NCI-H2227 (cell line): ENCODE measurements at regions not wholly inside any gene's neighbourhood (a gene's known extent, or its start where the extent isn't known, plus 50 kb on each side); places are given as distances from the start of the nearest gene placed in this dataset.

ENCODE experiments used
- DNase-seq: peaks from one replicate; lab custom pipeline; 2025; ENCODE audit not compliant: unreplicated experiment; lab: John Stamatoyannopoulos, UW

DNA sequence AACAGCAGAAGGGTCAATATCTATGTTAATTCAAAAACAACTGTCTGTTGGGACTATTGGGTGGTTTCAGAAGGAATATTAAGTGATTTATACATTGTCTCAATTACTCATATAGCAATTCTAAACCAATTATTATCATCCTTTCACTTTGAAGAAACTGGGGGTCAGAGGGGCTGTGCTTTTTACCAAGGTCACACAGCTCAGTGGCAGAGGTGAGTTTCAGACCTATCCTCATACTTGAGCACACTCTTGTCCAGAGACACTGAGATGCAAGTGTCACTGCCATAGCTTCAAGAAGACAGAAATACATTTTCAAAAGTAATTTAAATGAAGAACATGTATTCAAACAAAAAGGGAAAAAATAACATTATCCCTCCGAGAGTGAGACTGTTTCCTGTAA is 195.3 kb downstream of the ARL4A start:
- DNase-seq: no peak

DNA sequence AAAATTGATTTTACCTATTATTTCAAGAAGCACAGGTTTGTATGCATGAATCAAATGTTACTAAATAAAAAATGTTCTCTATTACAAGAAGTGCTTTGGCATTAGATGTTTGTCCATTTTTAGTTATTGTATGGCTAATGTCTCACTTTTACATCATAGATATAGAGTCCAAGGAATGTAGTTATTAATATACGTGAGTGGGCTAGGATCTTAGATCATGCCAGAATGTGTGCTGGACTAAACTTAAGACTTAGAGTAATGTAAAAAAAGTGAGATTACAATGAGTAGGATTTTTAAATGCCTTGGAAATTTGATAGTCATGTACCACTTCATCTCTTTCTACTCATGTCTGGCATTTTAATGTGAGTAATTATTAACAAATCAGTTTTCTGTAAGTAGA is 196.6 kb downstream of the ARL4A start:
- DNase-seq: no peak

- no peak for DNase-seq
These were observed 197.5 kb downstream of the ARL4A start for GRCh38 chr7:12884856-12885440.

DNA sequence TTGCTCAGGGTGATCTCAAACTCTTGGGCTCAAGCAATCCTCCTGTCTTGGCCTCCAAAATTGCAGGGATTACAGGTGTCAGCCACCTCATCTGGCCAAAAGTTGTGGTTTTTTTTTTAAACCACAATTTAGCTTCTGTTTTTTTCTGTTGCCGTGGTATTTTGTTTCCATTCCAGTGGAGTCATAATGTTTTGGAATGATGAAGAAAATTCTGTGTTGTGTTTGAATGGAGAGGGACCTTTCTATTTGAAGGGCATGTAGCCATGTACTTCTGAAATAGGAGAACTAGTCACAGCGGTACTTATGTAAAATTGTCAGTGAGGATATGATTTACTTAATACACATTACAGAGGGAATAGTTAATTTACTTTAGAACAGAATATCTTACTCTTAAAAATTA is 201.3 kb downstream of the ARL4A start:
- no peak for DNase-seq

DNA sequence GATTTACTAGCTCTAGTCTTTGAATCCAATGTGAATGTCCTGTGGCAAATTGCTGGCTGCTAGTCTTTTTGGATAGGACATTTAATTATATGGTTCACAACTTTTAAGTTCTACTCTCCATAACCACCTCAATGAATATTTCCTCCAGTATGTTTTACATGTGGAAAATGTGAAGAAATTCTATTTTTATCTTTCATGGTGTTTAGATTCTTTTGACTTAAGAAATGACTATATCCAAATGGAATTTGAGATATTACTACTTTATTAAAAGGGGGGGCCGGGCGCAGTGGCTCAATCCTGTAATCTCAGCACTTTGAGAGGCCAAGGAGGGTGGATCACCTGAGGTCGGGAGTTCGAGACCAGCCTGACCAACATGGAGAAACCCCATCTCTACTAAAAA is 202.0 kb downstream of the ARL4A start:
- no peak for DNase-seq

GRCh38 chr7:12890586-12890985 is 203.2 kb downstream of the ARL4A start:
- no peak for DNase-seq

- DNase-seq: no peak
These were observed 205.9 kb downstream of the ARL4A start for GRCh38 chr7:12893292-12893691.

GRCh38 chr7:12895296-12895695 is 207.9 kb downstream of the ARL4A start:
- DNase-seq: no peak

GRCh38 chr7:12896316-12896715 is 208.9 kb downstream of the ARL4A start:
- no peak for DNase-seq

- no peak for DNase-seq
These were observed 210.6 kb downstream of the ARL4A start for GRCh38 chr7:12898004-12898403.

GRCh38 chr7:12898620-12899019 is 211.2 kb downstream of the ARL4A start:
- DNase-seq: no peak

- no peak for DNase-seq
These were observed 218.2 kb downstream of the ARL4A start for GRCh38 chr7:12905671-12906070.

GRCh38 chr7:12907774-12908173 is 220.3 kb downstream of the ARL4A start:
- DNase-seq: no peak

DNA sequence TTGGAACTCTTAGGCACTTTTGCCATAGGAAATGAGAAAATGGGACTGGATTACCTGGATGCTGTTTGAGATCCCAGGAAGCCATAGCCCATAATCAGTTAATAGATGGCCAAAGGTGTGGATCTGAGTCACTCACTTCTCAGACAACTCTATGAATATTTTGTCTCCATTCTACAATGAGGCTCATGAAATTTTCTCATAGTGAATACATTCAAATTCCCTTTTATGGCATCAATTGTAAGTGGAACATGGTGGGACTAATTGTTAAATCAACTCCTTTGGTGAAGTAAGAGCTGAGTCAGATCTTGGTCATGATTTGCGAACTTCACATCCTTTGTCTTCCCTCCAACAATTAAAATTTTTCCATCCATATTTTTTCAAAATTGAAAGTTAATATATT is 222.1 kb downstream of the ARL4A start:
- DNase-seq: no peak

GRCh38 chr7:12911053-12911452 is 223.6 kb downstream of the ARL4A start:
- no peak for DNase-seq

GRCh38 chr7:12913002-12913401 is 225.6 kb downstream of the ARL4A start:
- DNase-seq: no peak

GRCh38 chr7:12917801-12918200 is 230.4 kb downstream of the ARL4A start:
- DNase-seq: no peak

DNA sequence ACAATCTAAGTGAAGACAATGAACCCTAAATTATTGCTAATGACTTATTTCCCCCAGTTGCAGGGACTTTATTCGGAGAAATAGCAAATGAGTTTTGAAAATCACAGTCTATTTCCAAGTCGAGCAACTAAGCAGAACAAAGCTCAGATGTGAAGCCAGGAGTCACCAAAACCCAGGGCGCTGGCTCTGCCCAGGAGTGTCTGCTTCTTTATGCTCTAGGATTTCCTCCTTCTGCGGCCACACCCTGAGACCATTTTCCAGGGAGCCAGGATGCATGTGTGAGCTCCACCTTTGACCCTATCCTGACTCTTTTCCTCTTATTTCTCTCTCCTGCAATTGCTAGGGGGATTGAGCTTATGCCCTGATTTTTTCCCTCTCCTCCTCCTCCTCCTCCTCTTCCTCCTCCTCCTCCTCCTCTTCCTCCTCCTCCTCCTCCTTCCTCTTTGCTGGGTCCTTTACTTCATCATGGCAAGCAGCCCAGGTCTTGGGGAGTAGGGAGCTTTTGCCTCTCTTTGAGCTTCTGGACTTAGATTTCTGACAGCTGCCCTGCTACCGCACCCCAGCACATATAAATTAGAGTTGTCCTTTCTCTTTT is 234.4 kb downstream of the ARL4A start:
- DNase-seq: no peak

DNA sequence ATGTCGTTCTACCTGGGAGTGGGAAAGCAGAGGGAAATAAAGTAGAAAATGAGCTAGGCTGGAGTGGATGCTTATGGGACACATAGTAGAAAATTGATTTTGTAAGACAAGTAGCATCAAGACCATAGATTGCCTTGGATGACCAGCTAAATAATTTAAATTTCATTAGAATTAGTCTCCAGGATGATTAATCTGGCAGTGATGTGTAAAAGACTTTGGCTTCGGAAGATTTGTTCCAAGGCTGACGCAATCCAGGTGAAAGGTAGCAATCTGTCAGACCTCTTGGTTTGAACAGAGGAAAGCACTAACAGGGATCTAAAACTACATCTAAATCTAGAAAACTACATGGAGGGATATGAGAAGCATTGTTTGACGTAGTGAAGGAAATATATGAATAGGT is 236.5 kb downstream of the ARL4A start:
- DNase-seq: no peak

- no peak for DNase-seq
These were observed 238.8 kb downstream of the ARL4A start for GRCh38 chr7:12926206-12926605.

DNA sequence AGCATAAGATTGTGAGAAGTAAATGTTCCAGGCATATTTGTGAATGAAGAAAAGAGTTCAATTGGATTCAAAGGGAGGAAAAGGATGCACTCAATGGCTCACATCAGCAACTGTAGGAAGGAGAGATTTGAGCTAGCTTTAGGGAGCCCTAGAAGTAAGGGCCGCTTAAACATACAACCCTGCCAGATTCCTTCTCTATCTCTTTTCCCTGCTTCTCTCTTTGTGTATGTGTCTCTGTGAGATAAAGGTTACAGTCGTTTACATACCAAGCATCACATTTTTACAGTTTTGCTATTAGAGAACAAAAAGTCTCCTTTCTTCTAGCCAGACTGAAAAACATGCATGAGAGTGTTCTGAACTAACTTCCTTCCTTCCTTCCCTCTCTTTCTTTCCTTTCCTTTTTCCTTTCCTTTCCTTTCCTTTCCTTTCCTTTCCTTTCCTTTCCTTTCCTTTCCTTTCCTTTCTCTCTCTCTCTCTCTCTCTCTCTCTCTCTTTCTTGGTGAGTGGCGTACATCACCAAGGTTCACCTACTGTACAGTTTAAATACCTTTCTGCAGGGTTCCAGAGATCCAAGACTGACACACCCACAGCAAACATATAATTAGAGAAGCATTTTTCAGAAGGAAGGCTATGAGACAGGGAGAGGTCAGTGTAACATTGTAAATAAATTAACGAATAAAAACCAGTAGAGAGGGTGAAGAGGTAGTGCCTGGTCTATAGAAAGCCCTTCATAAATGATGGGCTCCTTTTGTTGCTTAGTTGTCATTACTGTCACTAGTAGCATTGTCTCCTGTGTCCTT is 240.4 kb downstream of the ARL4A start:
- peak; percentile 59 for DNase-seq

- no peak for DNase-seq
These were observed 242.2 kb downstream of the ARL4A start for GRCh38 chr7:12929476-12930140.
